ENCODE measurements at regions not wholly inside any gene's neighbourhood (a gene's known extent, or its start where the extent isn't known, plus 50 kb on each side); places are given as distances from the start of the nearest gene placed in this dataset.

GRCh38 chr2:71863396-71863795 is 284.3 kb downstream of the CYP26B1 start:
- TF ChIP-seq CTCF (IDR thresholded peaks at IDR 0.05) (no peak), POLR2A (IDR thresholded peaks at IDR 0.05) (no peak)
